Transverse colon (tissue), 4 donors: ENCODE measurements at regions not wholly inside any gene's neighbourhood (a gene's known extent, or its start where the extent isn't known, plus 50 kb on each side); places are given as distances from the start of the nearest gene placed in this dataset.

Experiments used
- DNase-seq: peaks from one replicate; pipeline ENCODE4 v3.0.0-alpha.2; 2019
- H3K27ac ChIP-seq, 4 donors: fragments of 200-600 bp; sonication (generic); 2 replicates each; pipeline ENCODE4 v1.5.1; 2016 to 2018; ENCODE audit warnings: inconsistent platforms in 4 of 4
- H3K27me3 ChIP-seq: fragments of 200-600 bp; sonication (generic); 2 replicates; pipeline ENCODE4 v1.5.1; 2017; ENCODE audit warnings: inconsistent platforms
- H3K36me3 ChIP-seq, 4 donors: fragments of 200-600 bp; sonication (generic); 2 replicates each; pipeline ENCODE4 v1.5.1; 2017 to 2019; ENCODE audit warnings: inconsistent platforms in 4 of 4
- H3K4me1 ChIP-seq, 4 donors: fragments of 200-600 bp; sonication (generic); 2 replicates each; pipeline ENCODE4 v1.5.1; 2017 to 2020; ENCODE audit warnings: inconsistent platforms in 4 of 4
- H3K4me3 ChIP-seq, 4 donors: fragments of 200-600 bp; sonication (generic); 1 replicate in 1 of 4; 2 replicates in 3 of 4; pipeline versions ENCODE4 v1.5.1 to v1.6.1; 2017 to 2019; ENCODE audit warnings: inconsistent platforms in 4 of 4
- H3K9me3 ChIP-seq, 2 donors: fragments of 200-600 bp; sonication (generic); 2 replicates each; pipeline ENCODE4 v1.5.1; 2017 to 2019; ENCODE audit warnings: inconsistent platforms in 2 of 2
- EP300 ChIP-seq: sonication (generic); formaldehyde crosslinking; IDR thresholded peaks from one replicate; pipeline ENCODE4 v1.6.1; 2017; ENCODE audit warnings: antibody characterized with exemption, low read depth
- POLR2A ChIP-seq: fragments of 450-650 bp; IDR thresholded peaks from one replicate; pipeline ENCODE4 v1.6.1; 2016; ENCODE audit warnings: antibody characterized with exemption, mild to moderate bottlenecking, moderate library complexity
- POLR2AphosphoS5 ChIP-seq, 3 donors: sonication (generic); formaldehyde crosslinking; IDR thresholded peaks; one replicate each; pipeline ENCODE4 v1.6.1; 2016; ENCODE audit warnings: antibody characterized with exemption in 3 of 3
- WGBS, 2 donors: methylation state at CpG; one replicate each; pipeline ENCODE4 v1.1.5; 2018; ENCODE audit warnings: low coverage in 1 of 2; 5-methylcytosine and 5-hydroxymethylcytosine counted together
- in situ Hi-C, 4 donors: fragments of 200-750 bp; cut with MboI; loops; one replicate each; pipeline versions ENCODE4 v1.15.0 to v1.15.1; 2017; ENCODE audit warnings: low sequenced_read_pairs in 3 of 4, low pct_ligation_motif_present in 1 of 4, low pct_unique_long_range_greater_than_20kb in 1 of 4
- intact Hi-C: fragments of 100-400 bp; cut with DNase I; formaldehyde crosslinking; loops from one replicate; pipeline ENCODE4 v1.15.1; 2023; ENCODE audit warnings: low total_unique reads
- TF ChIP-seq, protein P1 (sequence below), 5 experiments: fragments of 200-600 bp in 3 of 5; fragments of 450-650 bp in 2 of 5; sonication (generic) in 3 of 5; IDR thresholded peaks; 1 replicate in 2 of 5; 2 replicates in 3 of 5; pipeline ENCODE4 v1.5.1; 2016 to 2017; ENCODE audit warnings: antibody characterized with exemption in 5 of 5, inconsistent platforms in 3 of 5, mild to moderate bottlenecking in 2 of 5, moderate library complexity in 1 of 5

- intact Hi-C loops (no loop called here), in situ Hi-C loops (no loop called here)
Observed at GRCh38 chr1:219490566-219490965, 122.3 kb downstream of the ZC3H11B start.

DNA sequence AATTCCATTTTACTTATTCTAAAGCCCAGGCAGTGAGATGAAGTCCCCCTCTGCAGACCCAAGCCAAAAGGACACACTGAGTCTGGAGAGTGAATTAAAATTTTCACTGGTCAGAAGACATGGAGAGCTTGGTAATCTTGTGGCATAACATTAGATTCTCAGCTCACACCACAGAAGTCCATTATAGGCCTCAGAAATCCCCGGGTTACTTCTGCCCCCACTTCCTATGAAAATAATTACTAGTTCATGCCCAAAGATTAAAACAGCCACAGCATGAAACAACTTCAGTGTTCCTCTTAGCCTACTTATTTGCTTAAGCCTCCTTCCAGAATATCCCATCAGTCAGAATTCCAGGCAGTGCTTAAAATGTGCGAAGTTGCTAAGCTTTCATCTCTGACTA is 123.3 kb downstream of the ZC3H11B start:
- H3K36me3 ChIP-seq, result no peaks in the 10 kb centered on the region
- H3K9me3 ChIP-seq, result no peaks in the 10 kb centered on the region
- H3K27me3 ChIP-seq, result no peaks in the 10 kb centered on the region
- in situ Hi-C loops (no loop called here), intact Hi-C loops (no loop called here)
- TF ChIP-seq EP300 (no peak), POLR2AphosphoS5 (IDR thresholded peaks at IDR 0.05) (no peak), POLR2A (no peak)
- TF ChIP-seq, protein P1, sequence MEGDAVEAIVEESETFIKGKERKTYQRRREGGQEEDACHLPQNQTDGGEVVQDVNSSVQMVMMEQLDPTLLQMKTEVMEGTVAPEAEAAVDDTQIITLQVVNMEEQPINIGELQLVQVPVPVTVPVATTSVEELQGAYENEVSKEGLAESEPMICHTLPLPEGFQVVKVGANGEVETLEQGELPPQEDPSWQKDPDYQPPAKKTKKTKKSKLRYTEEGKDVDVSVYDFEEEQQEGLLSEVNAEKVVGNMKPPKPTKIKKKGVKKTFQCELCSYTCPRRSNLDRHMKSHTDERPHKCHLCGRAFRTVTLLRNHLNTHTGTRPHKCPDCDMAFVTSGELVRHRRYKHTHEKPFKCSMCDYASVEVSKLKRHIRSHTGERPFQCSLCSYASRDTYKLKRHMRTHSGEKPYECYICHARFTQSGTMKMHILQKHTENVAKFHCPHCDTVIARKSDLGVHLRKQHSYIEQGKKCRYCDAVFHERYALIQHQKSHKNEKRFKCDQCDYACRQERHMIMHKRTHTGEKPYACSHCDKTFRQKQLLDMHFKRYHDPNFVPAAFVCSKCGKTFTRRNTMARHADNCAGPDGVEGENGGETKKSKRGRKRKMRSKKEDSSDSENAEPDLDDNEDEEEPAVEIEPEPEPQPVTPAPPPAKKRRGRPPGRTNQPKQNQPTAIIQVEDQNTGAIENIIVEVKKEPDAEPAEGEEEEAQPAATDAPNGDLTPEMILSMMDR (IDR thresholded peaks at IDR 0.05), result no peak
- no peaks in the 10 kb centered on the region for H3K4me1 ChIP-seq
- H3K4me3 ChIP-seq, result no peak overlapping the region
- no peak for DNase-seq
- 69 to 100% methylated on average over 1 to 2 of the region's 2 CpGs for WGBS, 2 donors
- no peak overlapping the region for H3K27ac ChIP-seq

More at GRCh38 chr1:219490566-219490965, 122.3 kb downstream of the ZC3H11B start:
- DNase-seq, result no peak
- WGBS, 2 donors, result 84 to 91% methylated on average over 1 of the region's 1 CpG
- Histone ChIP-seq H3K36me3 (no peaks in the 10 kb centered on the region), H3K9me3 (no peaks in the 10 kb centered on the region), H3K27me3 (no peaks in the 10 kb centered on the region), H3K4me1 (no peaks in the 10 kb centered on the region), H3K4me3 (no peak overlapping the region), H3K27ac (no peak overlapping the region)
- TF ChIP-seq, protein P1 (IDR thresholded peaks at IDR 0.05), result no peak
- TF ChIP-seq POLR2AphosphoS5 (IDR thresholded peaks at IDR 0.05) (no peak), EP300 (no peak), POLR2A (no peak)

DNA sequence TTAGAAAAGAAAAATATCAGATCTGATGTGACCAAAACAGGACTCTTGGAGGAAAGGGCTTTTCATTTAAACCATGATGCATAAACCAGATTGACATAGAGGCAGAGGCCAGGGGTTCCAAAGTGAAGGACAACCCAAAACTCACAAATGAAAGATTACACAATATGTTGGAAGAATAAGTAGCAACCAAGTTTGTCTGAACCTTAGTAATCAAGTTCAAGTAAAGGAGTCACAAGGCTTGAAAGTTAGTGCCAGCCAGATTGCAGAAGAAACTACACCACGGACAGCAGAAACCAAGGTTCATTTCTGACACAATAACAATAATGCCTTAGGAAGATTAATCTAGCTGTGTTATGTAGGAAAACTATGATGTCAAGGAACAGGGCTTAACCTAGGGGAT is 124.6 kb downstream of the ZC3H11B start:
- 67 to 80% methylated on average over 1 of the region's 1 CpG for WGBS, 2 donors
- Histone ChIP-seq H3K4me1 (no peaks in the 10 kb centered on the region), H3K9me3 (no peaks in the 10 kb centered on the region), H3K27me3 (no peaks in the 10 kb centered on the region), H3K4me3 (no peak overlapping the region), H3K27ac (no peak overlapping the region), H3K36me3 (no peaks in the 10 kb centered on the region)
- TF ChIP-seq POLR2A (no peak), POLR2AphosphoS5 (IDR thresholded peaks at IDR 0.05) (no peak), EP300 (no peak)
- TF ChIP-seq, protein P1 (IDR thresholded peaks at IDR 0.05), result no peak
- DNase-seq, result no peak
- in situ Hi-C loops, result no loop called here
- intact Hi-C loops, result no loop called here

DNA sequence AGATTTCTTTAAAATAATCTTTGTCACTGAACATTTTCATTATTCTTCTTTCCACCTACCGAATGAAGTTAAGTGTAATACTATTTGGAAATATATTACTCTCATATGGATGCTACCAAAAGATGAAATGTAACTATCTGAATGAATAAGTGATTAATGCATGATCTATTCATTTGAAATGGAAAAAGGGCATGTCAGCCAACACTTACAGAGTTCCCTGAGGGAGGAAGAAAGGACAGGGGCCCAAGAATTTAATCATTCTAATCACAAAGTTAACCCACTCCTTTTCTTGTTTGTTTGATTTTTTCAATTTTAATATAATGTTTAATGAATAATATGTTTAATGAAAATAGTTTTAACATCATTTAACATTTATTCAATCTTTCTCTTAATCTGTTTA is 129.4 kb downstream of the ZC3H11B start:
- H3K4me3 ChIP-seq, result no peak overlapping the region
- intact Hi-C loops, result no loop called here
- 83 to 90% methylated on average over 1 of the region's 1 CpG for WGBS, 2 donors

More for the DNA sequence above, 129.4 kb downstream of the ZC3H11B start:
- Histone ChIP-seq H3K4me1 (no peaks in the 10 kb centered on the region), H3K9me3 (no peaks in the 10 kb centered on the region), H3K36me3 (no peaks in the 10 kb centered on the region), H3K27me3 (no peaks in the 10 kb centered on the region), H3K27ac (no peak overlapping the region)
- no peak for DNase-seq
- in situ Hi-C loops, result no loop called here
- TF ChIP-seq, protein P1 (IDR thresholded peaks at IDR 0.05), result no peak
- no peak for TF ChIP-seq POLR2A
- no peak for TF ChIP-seq POLR2AphosphoS5 (IDR thresholded peaks at IDR 0.05)
- no peak for TF ChIP-seq EP300
